ENCODE measurements at regions not wholly inside any gene's neighbourhood (a gene's known extent, or its start where the extent isn't known, plus 50 kb on each side); places are given as distances from the start of the nearest gene placed in this dataset.

DNA sequence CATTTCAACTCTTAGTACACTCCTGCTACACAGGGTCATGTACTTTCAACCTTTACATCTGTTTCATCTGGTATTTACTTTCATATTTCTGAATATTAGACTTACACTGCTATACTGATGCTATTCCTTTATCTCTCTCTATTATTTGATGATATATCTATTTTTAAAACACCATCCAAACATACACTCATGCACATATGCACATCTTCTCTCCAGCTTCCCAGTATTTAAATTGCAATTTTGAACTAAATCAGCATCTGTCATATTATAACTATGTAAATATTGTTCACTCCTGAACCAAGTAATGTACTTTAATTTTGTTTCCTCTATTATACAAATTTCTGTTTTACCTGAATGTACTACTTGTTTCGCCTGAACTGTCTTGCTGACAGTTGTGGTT lies 293.6 kb upstream of the FLRT2 start:
- DNase-seq, result no peak

DNA sequence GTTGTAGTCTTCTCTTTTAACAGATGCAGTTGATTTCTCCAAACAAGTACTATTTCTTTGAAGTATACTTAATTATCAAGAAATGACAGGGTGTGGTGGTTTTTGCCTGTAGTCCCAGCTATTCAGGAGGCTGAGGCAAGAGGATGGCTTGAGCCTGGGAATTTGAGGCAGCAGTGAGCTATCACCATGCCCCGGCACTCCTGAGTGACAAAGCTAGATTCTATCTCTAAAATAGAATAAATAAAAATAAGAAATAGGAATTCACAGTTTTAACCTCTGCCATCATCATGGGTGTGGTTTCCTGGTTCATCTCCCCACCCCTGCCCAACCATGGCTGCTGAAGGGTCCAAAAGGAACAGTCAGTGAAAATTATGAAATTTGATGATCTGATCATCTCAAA lies 290.2 kb upstream of the FLRT2 start:
- no peak for DNase-seq

DNA sequence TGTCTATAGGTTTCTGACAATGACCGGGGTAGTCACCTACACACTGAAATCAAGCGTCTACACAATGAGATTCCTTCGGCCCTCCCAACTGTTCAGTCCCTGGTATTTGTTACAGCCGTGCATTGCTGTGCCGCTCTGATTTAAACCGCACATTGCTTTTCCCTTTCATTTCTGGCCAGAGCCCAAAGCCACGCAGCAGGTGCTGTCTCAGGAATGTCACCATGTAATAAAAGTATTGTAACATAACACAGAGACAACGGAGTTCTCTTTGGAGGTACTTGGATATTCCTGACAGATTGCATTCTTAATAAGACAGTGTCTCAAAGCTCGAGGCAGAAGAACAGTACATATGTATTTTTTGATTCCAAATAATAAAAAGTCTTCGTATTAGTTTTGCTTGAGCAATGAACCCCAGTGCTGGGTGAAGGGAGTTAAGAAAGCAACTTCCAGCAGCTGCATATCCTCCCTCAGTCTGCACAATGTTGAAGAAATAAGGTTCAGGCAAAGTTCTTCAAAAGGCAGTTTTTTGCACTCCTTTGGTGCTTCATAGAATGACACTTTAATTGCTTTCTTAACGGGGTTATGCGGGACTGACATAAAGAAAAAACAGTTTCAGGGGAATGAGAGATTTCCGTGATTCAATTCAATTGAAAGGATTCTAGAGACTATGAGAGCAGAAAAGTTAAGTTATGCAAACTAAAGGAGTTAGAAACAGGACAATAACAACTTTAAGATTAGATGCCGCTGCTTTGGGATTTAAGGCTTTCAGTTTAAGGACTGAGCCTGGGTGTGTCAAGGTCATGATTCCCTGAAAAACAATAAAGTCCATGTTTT lies 288.7 kb upstream of the FLRT2 start:
- no peak for DNase-seq

DNA sequence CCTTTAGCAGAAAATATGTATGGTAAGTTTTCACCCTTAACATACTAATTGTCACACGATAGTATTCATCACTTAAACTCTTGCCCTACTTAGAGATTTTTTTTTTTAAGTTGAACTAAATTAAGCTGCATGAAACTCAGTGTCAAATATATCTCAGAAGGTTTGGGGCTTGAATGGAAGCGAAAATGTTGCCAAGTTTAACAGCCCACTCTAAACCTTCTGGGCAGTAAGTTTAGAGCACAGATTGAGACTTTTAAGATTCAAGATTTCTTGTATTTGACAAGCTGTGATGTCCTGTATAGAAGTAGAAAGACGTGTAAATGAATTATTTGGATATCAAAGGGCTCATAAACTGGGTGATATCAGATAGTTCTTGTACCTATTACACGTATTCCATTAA lies 287.3 kb upstream of the FLRT2 start:
- DNase-seq, result no peak

DNA sequence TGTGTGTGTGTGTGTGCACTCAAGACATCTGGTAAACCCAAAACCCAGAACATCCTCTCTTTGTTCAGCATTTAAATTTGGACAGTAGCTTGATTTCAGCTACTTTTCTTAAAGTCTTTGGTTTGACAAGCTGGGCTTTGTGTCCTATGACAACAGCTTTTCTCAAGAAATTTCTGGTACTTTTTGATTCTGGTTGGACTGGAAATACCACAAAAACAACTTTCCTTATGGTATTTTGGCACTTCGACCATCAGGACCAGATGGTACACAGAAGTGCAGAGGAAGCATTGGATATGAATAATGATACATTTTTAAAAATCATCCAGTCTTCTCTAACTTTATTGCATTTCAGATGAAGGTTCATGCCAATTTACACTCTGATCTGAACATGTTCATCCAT lies 286.6 kb upstream of the FLRT2 start:
- DNase-seq, result no peak

DNA sequence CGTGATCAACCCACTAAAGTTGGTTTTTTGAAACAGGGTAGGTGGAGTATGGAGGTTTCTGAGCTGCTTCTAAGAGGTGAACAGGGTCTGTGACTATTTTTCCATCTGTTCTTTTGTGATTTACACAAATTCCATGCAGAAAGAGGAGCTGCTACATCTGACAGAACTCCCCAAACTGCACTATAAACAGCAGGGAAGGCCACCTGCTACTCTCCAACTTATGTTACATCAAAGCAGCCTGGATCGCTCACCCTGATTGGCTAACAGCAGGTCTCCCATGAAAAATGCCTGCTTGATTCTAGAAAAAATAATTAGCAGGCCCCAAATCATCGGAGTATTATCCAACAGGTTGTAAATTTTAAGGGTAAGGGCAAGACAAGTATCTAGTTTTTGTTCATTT lies 282.9 kb upstream of the FLRT2 start:
- DNase-seq, result no peak

DNA sequence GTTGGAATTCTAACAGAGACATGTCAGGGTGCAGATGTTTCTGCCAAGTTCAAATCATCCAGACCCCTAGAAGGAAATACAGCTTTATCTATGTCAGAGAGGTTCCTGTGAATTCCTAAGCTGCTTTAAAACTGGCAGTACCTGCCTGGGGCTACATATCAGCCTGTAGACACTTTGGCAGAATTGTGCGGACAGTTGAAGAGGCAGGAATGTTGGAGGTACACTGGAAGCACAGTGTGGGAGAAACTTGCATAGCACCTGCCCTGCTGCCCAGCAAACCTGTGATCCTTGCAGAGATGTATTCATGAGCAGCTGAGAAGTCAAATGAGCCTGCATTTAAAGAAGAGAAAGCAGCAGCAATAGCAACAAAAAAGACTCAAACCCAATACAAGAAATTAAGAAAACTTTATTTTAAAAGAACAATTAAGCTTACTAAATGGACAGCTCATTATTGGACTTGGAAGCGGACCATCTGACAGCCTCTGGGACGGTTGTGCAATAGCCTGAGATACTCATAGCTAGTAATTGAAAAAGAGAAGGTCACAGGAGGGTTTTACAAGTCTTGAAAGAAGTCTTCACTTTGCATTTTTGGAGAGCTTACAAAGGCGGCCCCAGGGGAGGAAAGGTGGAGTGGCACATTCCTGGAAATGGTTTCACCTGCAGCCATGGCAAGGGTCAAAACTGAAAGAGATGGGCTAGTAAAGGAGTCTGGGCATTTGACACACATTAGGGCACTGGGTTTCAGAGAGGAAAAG lies 280.9 kb upstream of the FLRT2 start:
- no peak for DNase-seq

DNA sequence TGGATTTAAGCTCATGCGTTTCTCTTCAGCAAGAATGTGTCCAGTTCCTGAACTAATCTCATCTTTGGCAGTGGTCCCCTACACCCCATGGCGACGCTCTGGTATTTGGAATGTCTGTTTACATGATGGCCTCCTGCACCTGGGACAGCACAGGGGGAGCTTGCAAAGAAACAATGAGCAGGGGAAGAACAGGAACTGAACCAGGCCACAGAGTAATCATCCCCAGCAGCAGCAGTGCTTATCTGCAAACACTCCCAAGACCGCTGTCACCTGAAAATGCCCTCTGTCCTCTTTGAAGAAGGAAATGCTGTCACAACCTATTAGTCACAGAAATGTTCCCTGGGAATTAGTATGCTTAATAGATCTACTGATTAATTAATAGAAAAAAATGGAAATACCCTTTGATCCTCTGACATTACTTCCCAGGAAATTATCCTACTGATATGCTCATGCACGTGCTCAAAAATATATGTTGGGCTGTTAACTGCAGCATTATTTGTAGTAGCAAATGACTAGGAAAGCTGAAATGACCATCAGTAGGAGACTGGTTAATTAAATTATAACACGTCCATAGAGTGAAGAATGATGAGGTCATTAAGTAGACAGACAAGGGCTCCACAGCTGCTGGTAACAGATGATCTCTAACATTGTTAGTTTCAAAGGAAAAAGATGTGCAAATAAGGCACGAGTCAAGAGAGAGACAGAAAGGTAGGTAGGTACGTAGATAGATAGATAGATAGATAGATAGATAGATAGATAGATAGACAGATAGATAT lies 279.3 kb upstream of the FLRT2 start:
- DNase-seq, result no peak

DNA sequence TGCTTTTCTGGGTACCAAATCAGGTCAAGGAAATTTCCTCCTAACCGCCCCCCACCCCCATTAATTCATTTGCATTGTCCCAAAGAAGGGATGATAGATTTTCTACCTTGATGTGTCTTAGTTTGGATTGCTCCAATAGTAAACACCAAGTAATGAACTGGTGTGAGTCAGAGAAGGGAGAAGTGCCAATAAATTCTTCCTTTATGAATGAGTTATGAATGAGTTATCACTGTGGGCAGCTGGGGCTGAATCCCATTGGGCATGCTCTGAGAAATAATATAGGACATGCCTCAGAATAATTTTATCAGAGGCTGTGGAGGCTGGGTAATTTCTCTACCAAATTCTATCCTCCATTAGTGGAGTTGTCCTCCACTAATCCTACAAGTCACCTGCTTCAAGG lies 277.9 kb upstream of the FLRT2 start:
- DNase-seq, result no peak

DNA sequence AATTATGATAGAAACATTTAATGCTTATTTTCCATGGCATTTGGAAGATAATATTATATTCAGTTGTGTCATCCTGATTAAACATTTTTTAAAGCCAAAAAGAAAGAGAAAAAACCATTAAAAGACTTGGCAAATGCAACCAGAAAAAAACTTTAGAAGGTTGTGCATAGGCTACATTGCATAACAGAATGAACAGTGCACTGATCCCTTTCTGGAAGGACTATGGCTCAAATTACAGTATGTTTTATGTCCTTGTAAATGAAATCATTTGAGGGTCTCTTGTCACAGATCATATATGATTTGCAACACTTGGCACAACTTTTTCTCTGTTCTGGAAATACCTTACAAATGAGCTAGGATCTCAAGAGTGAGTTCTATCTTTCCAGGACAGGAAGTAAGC lies 275.2 kb upstream of the FLRT2 start:
- DNase-seq, result no peak

DNA sequence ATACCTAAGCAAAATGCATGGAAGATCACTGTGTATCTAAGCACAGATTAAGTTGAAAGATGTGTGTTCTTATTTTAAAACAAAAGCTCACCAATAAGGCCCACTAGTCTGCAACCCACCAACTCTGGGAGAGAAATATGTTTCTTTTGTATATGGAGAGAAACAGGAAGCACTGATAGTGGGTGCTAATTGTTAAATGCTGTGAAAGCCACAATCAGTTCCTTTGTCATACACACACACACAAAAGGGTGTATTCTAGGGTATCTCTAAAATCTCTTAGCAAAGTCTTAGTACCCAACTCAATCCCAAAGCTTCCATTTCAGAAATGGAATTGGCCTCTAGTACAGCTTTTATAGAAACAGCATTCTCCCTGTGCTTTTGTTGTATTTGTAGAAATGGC lies 272.7 kb upstream of the FLRT2 start:
- DNase-seq, result no peak

DNA sequence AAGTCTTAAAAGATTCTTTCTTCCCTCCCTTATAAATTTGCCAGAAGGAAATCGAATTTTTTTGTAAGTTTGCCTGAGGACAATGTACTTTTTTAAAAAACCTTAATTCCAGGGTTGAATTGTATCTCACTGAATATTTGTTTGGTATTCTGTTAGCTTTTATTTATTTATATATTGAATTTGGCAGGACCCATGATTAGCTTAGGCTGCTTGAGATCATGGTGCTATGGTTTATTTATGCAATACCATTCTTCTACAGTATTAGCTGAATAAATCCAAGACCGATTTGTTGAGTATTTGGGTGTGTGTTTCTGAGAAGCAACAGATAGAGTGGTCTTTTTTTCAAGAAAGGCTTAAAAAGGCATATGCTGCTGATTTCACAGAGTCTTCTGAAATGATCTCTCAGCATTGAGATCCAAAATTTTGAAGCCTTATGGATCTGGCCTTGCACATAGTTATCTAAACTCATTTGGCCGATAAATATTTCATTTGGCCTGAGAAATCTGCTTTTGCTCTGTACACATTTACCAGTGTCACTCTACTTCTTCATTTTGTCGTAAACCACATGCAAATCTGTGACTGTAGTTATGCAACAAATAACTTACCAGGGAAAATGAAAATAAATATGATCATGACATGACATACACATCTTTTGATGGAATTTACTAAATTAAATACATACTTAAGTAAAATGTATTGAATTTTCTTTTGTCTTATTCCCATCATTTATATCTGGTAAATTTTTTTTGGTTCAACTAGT lies 265.8 kb upstream of the FLRT2 start:
- DNase-seq, result no peak

DNA sequence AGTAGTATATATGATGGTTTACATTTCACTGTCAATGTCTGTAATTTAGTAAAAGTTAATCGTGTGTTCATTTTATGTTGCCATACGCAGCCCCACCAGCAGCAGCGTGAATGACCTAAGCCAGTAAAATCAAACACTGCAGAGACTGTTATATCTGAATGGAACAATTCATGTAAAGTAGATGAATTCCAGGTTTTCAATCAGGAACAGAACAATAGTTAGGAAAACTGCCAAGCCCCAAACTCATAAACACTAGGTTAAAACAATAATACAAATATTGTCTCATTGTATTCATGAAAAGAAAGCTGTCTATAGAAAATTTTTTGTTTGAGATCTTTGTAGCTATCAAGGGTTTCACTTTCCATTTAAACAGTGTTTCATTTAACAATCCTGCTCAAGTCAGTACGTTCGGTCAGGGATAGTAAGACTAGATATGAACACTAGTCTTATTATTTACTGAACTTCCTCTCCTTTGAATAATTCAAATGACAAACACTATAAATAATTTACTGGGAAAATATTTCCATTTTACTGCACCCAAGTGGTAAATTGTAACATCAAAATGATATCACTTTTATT lies 256.8 kb upstream of the FLRT2 start:
- no peak for DNase-seq

DNA sequence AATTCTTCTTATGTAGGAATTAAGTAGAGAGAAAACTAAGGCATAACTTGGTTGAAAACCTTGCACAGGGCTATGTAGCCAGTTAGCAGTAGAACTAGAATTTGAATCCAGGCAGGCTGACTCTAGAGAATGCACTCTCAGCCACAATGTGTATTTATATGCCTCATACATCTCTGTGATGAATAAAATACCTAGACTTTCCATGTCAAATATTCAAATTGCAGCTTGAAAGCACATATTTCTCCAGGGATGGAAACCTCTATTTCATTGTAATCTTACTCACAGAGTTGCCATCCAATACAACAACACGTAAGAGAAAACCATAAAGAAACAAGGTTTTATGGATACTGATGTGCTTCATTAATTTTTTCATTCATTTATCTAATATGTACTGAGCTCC lies 256.0 kb upstream of the FLRT2 start:
- DNase-seq, result no peak

DNA sequence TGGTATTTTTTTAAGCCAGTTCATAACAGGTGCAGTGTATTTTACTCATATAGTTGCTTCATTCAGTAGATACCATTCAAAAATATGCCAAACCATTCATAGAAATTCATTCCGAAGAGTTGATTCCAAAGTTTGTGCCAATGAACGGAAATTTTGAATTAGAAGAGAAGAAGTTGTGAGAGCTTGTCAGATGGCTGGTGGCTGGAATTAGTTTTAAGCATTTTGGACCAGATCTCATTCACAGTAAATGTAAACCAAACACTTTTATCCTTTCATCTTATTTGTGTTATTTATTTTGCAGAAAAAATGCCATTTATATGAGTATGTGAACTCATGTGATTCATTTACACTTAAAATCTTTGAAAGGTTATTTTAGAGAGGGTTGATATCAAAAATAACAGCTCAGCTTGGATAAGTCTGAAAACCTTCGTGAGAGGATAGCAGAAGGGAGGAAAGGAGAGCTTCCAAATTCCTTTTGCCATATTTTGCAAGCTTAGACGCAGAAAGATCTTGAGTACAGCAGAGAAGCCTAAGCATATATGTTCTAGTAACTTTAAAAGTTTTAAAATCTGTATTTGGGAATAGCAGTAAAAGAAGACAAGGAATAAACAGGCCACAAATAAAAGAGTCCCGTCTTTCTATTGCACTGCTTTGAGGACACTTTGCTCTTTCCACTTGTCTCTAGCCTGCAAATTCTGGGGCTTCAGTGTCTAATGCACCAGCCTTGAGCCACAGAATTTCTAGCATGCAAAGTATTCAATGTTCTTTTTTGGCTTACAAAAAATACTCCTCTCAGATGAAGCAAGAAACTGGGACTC lies 253.6 kb upstream of the FLRT2 start:
- no peak for DNase-seq

DNA sequence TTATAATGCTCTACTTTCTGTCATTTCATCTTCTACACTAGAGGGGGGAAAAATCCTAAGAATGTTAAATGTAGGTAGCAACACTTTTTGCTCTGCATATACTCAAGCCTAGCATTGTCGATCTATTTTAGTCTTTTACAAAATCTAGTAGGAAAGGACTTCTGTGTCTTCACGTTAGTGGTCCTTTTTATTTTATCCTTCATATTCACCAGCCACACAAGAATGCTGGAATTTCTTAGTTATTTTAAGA lies 253.0 kb upstream of the FLRT2 start:
- DNase-seq, result no peak

DNA sequence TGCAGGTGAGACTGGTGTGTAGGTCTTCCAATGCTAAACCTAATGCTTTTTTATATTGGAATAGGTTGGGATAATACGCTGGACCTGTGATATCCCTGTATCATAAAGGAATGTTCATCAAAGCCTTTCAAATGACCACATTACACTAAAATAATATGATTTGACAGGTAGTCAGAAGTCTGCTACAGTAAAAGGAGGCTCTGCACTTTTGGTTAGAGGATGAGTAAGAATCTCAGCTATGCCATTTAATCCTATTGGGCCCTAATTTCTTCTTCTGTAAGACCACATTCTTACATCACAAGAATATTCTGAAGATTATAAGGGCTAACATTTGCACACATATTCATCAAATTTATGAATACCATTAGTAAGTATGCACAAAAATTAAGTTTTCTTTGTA lies 250.5 kb upstream of the FLRT2 start:
- no peak for DNase-seq

DNA sequence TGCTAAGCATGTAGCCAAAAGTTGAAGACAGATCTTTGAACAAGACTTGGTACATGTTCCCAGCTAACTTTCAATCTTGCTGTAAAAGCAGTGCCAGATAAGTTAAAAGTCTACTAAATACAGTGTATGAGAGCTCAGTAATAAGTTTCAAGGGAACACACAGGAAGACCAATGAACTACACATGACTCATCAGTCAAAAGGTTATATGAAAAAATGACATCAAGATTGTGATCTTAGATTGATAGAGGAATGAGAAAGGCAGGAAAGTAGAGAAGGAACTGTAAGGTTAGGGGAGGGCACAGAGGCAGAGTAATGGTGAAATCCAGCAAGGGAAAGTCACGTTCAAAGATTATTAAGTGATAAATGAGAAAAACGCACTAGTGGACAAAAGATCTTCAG lies 249.9 kb upstream of the FLRT2 start:
- no peak for DNase-seq

DNA sequence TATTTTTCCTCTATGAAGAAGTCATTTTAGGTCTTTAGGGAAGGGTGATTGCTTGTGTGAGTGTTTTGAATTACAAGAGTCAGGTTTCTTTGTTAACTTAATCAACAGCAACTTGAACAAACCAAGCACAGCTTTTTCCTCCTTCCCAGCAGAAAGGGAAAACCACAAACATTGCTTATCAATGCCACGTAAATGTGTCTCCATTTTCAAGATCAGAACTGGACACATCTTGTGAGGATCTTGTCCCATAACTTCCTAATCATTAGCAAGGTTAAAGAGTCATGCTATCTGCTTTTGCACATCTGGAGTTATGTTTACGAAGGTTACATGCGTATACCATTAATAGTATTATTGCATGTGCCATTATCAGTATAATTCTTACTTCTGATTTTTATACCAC lies 248.0 kb upstream of the FLRT2 start:
- no peak for DNase-seq

DNA sequence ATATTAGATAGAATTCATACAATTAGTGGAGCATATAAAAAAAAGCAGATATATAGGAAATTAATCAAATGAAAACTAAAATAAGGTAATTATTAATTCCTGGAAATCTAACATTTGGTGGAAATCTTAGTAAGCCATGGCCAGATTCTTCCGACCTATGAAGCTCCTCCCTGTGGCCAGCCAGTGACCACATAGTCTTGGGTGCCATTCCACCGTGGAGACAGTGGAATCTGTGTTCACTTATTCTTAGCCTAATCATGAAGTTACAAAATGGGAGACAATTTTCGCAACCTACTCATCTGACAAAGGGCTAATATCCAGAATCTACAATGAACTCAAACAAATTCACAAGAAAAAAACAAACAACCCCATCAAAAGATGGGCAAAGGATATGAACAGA lies 241.9 kb upstream of the FLRT2 start:
- DNase-seq, result no peak

DNA sequence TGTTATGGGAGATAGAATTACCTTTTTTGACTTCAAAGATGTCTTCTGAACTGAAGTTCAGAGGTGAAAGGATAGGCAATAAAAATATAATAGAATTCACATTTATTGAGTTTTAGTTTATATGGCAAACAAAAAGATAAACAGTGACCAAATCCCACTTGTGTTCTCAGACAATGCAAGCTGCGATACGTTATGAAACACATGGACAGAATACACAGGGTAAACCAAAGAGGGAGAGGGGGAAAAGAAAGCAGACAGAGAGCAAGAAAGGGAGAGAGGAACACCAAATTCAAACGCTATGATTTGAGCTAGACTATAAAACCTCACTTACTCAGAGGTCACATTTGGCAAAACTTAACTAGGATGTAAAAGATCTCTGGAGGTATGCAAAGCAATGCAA lies 238.2 kb upstream of the FLRT2 start:
- no peak for DNase-seq

DNA sequence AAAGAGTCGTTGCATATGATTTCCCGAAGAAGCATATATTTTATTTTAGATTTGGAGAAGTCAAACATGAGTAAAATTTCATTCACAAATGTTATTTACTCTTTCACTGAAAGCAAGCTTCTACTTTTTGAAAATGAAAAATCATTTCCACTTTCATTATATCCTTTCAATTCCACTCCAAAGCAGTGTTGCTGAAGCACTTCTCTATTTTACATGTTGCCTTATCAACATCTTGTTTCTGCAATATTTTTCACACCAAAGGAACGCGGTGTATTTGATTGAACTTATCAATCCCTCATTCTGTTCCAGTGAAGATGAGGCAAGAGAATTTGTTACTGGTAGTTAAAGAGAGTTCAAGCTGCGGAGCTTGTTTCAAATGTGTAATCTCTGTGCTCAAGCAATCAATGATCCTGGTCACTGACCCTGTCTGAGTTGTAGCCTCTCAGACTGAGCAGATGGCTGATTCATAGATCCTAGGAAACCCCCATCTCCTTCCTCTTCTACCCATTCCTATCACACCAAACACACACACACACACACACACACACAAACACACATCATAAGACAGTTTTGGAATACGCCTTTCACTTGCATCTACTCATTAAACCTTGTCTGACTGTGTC lies 236.2 kb upstream of the FLRT2 start:
- no peak for DNase-seq

Measured in activated CD8-positive, alpha-beta memory T cell treated with anti-CD3 and anti-CD28 coated beads for 24 hours (primary cell).